Activated T-cell treated with anti-CD3 and anti-CD28 coated beads, Interleukin-2, amount 50 U/mL, for 4 hours (primary cell): ENCODE measurements at regions not wholly inside any gene's neighbourhood (a gene's known extent, or its start where the extent isn't known, plus 50 kb on each side); places are given as distances from the start of the nearest gene placed in this dataset.
"Not testable (repeated sequence)": the region's sequence is repeated elsewhere in the genome, so short reads cannot be mapped to it uniquely, and the experiment has no call there.

Experiments used
- ATAC-seq, 2 donors: fragments of 200-7000 bp; cut with Tn5 transposase; one replicate each; pipeline ENCODE4 v1.10.0; 2021
- DNase-seq: peaks from one replicate; pipeline ENCODE4 v3.0.0-alpha.2; 2020
- H3K27me3 Mint-ChIP-seq: one replicate; pipeline ENCODE4 v1.8.0; 2021; ENCODE audit warnings: low read depth, mixed read lengths
- H3K36me3 Mint-ChIP-seq: one replicate; pipeline ENCODE4 v1.8.0; 2022; ENCODE audit warnings: mixed read lengths; ENCODE audit not compliant: insufficient read depth
- H3K4me1 Mint-ChIP-seq: one replicate; pipeline ENCODE4 v1.8.0; 2021; ENCODE audit warnings: low read depth, mixed read lengths
- H3K4me3 Mint-ChIP-seq: one replicate; pipeline ENCODE4 v1.8.0; 2021; ENCODE audit warnings: mild to moderate bottlenecking, moderate library complexity, mixed read lengths
- H3K9me3 Mint-ChIP-seq: one replicate; pipeline ENCODE4 v1.8.0; 2021; ENCODE audit warnings: mixed read lengths

GRCh38 chr15:91400481-91400880 lies 300.4 kb downstream of the SV2B start:
- DNase-seq = no peak
- Mint-ChIP-seq H3K27me3 (no peaks in the 10 kb centered on the region), H3K9me3 (no peaks in the 10 kb centered on the region), H3K4me1 (no peaks in the 10 kb centered on the region), H3K4me3 (no peak overlapping the region), H3K36me3 (peaks cover 3% of the 10 kb centered on the region)
- no peak for ATAC-seq

- peaks cover 11% of the 10 kb centered on the region for H3K9me3 Mint-ChIP-seq
- ATAC-seq (no peak), DNase-seq (no peak)
- no peak overlapping the region for H3K4me3 Mint-ChIP-seq
- no peaks in the 10 kb centered on the region for H3K36me3 Mint-ChIP-seq
- H3K4me1 Mint-ChIP-seq = peaks cover 21% of the 10 kb centered on the region
- H3K27me3 Mint-ChIP-seq = peaks cover 2% of the 10 kb centered on the region
These were observed 307.3 kb downstream of the SV2B start for GRCh38 chr15:91407269-91407889.

GRCh38 chr15:91408476-91409076 lies 308.5 kb downstream of the SV2B start:
- H3K4me3 Mint-ChIP-seq = no peak overlapping the region
- peaks cover 11% of the 10 kb centered on the region for H3K9me3 Mint-ChIP-seq
- peaks cover 21% of the 10 kb centered on the region for H3K4me1 Mint-ChIP-seq
- peaks cover 2% of the 10 kb centered on the region for H3K27me3 Mint-ChIP-seq
- H3K36me3 Mint-ChIP-seq = no peaks in the 10 kb centered on the region
- ATAC-seq (no peak), DNase-seq (no peak)

- Mint-ChIP-seq H3K4me3 (no peak overlapping the region), H3K27me3 (peaks cover 2% of the 10 kb centered on the region), H3K9me3 (peaks cover 11% of the 10 kb centered on the region), H3K4me1 (peaks cover 21% of the 10 kb centered on the region), H3K36me3 (no peaks in the 10 kb centered on the region)
- ATAC-seq = no peak
- DNase-seq = no peak
These were observed 309.3 kb downstream of the SV2B start for GRCh38 chr15:91409387-91409786.

- no peak for DNase-seq
- Mint-ChIP-seq H3K27me3 (peaks cover 2% of the 10 kb centered on the region), H3K36me3 (no peaks in the 10 kb centered on the region), H3K9me3 (peaks cover 11% of the 10 kb centered on the region), H3K4me3 (no peak overlapping the region), H3K4me1 (peaks cover 21% of the 10 kb centered on the region)
- no peak for ATAC-seq
These were observed 311.5 kb downstream of the SV2B start for GRCh38 chr15:91411586-91411985.

GRCh38 chr15:91412138-91412928 lies 312.3 kb downstream of the SV2B start:
- peaks cover 17% of the 10 kb centered on the region for H3K4me1 Mint-ChIP-seq
- DNase-seq (no peak), ATAC-seq (no peak)
- peaks cover 11% of the 10 kb centered on the region for H3K9me3 Mint-ChIP-seq
- peaks cover 2% of the 10 kb centered on the region for H3K27me3 Mint-ChIP-seq
- no peak overlapping the region for H3K4me3 Mint-ChIP-seq
- H3K36me3 Mint-ChIP-seq = no peaks in the 10 kb centered on the region

GRCh38 chr15:91413142-91413541 lies 313.1 kb downstream of the SV2B start:
- Mint-ChIP-seq H3K36me3 (no peaks in the 10 kb centered on the region), H3K4me3 (no peak overlapping the region), H3K9me3 (peaks cover 12% of the 10 kb centered on the region), H3K27me3 (peaks cover 2% of the 10 kb centered on the region), H3K4me1 (peaks cover 9% of the 10 kb centered on the region)
- ATAC-seq = no peak
- no peak for DNase-seq

- no peaks in the 10 kb centered on the region for H3K36me3 Mint-ChIP-seq
- peaks cover 15% of the 10 kb centered on the region for H3K9me3 Mint-ChIP-seq
- H3K4me1 Mint-ChIP-seq = peaks cover 8% of the 10 kb centered on the region
- no peak for ATAC-seq
- no peak for DNase-seq
- H3K27me3 Mint-ChIP-seq = peaks cover 2% of the 10 kb centered on the region
- no peak overlapping the region for H3K4me3 Mint-ChIP-seq
These were observed 314.1 kb downstream of the SV2B start for GRCh38 chr15:91414124-91414523.

GRCh38 chr15:91415258-91415657 lies 315.2 kb downstream of the SV2B start:
- not testable (repeated sequence) for ATAC-seq, H3K4me3 Mint-ChIP-seq, H3K27me3 Mint-ChIP-seq

GRCh38 chr15:91420689-91421088 lies 320.6 kb downstream of the SV2B start:
- Mint-ChIP-seq H3K9me3 (peaks cover 4% of the 10 kb centered on the region), H3K27me3 (peaks cover 2% of the 10 kb centered on the region), H3K36me3 (no peaks in the 10 kb centered on the region), H3K4me1 (peaks cover 34% of the 10 kb centered on the region), H3K4me3 (no peak overlapping the region)
- DNase-seq (no peak), ATAC-seq (no peak)

More at GRCh38 chr15:91415258-91415657, 315.2 kb downstream of the SV2B start:
- not testable (repeated sequence) for DNase-seq, H3K4me1 Mint-ChIP-seq, H3K36me3 Mint-ChIP-seq
- H3K9me3 Mint-ChIP-seq = peaks cover 12% of the 10 kb centered on the region

GRCh38 chr15:91422797-91423196 lies 322.7 kb downstream of the SV2B start:
- no peak for DNase-seq
- H3K4me3 Mint-ChIP-seq = no peak overlapping the region
- H3K4me1 Mint-ChIP-seq = peaks cover 39% of the 10 kb centered on the region
- peaks cover 2% of the 10 kb centered on the region for H3K27me3 Mint-ChIP-seq
- peaks cover 4% of the 10 kb centered on the region for H3K9me3 Mint-ChIP-seq
- H3K36me3 Mint-ChIP-seq = no peaks in the 10 kb centered on the region
- peak; percentile 30 to 35 for ATAC-seq

- H3K4me1 Mint-ChIP-seq = peaks cover 39% of the 10 kb centered on the region
- peaks cover 2% of the 10 kb centered on the region for H3K27me3 Mint-ChIP-seq
- DNase-seq = no peak
- no peak overlapping the region for H3K4me3 Mint-ChIP-seq
- no peak for ATAC-seq
- H3K9me3 Mint-ChIP-seq = no peaks in the 10 kb centered on the region
- no peaks in the 10 kb centered on the region for H3K36me3 Mint-ChIP-seq
These were observed 323.9 kb downstream of the SV2B start for GRCh38 chr15:91424001-91424400.

GRCh38 chr15:91426412-91426811 lies 326.4 kb downstream of the SV2B start:
- peak; percentile 58 to 61 for ATAC-seq
- Mint-ChIP-seq H3K9me3 (no peaks in the 10 kb centered on the region), H3K4me1 (peaks cover 39% of the 10 kb centered on the region), H3K4me3 (no peak overlapping the region), H3K36me3 (no peaks in the 10 kb centered on the region), H3K27me3 (peaks cover 2% of the 10 kb centered on the region)
- no peak for DNase-seq

- Mint-ChIP-seq H3K9me3 (no peaks in the 10 kb centered on the region), H3K4me3 (no peak overlapping the region), H3K27me3 (peaks cover 2% of the 10 kb centered on the region), H3K36me3 (no peaks in the 10 kb centered on the region), H3K4me1 (peaks cover 10% of the 10 kb centered on the region)
- DNase-seq = no peak
- ATAC-seq = no peak
These were observed 329.9 kb downstream of the SV2B start for GRCh38 chr15:91429973-91430372.
